Transverse colon (tissue), 4 donors: ENCODE measurements at regions not wholly inside any gene's neighbourhood (a gene's known extent, or its start where the extent isn't known, plus 50 kb on each side); places are given as distances from the start of the nearest gene placed in this dataset.

Source experiments
- DNase-seq: peaks from one replicate; pipeline ENCODE4 v3.0.0-alpha.2; 2019
- H3K27ac ChIP-seq, 4 donors: fragments of 200-600 bp; sonication (generic); 2 replicates each; pipeline ENCODE4 v1.5.1; 2016 to 2018; ENCODE audit warnings: inconsistent platforms in 4 of 4
- H3K27me3 ChIP-seq: fragments of 200-600 bp; sonication (generic); 2 replicates; pipeline ENCODE4 v1.5.1; 2017; ENCODE audit warnings: inconsistent platforms
- H3K36me3 ChIP-seq, 4 donors: fragments of 200-600 bp; sonication (generic); 2 replicates each; pipeline ENCODE4 v1.5.1; 2017 to 2019; ENCODE audit warnings: inconsistent platforms in 4 of 4
- H3K4me1 ChIP-seq, 4 donors: fragments of 200-600 bp; sonication (generic); 2 replicates each; pipeline ENCODE4 v1.5.1; 2017 to 2020; ENCODE audit warnings: inconsistent platforms in 4 of 4
- H3K4me3 ChIP-seq, 4 donors: fragments of 200-600 bp; sonication (generic); 1 replicate in 1 of 4; 2 replicates in 3 of 4; pipeline versions ENCODE4 v1.5.1 to v1.6.1; 2017 to 2019; ENCODE audit warnings: inconsistent platforms in 4 of 4
- H3K9me3 ChIP-seq, 2 donors: fragments of 200-600 bp; sonication (generic); 2 replicates each; pipeline ENCODE4 v1.5.1; 2017 to 2019; ENCODE audit warnings: inconsistent platforms in 2 of 2
- EP300 ChIP-seq: sonication (generic); formaldehyde crosslinking; IDR thresholded peaks from one replicate; pipeline ENCODE4 v1.6.1; 2017; ENCODE audit warnings: antibody characterized with exemption, low read depth
- POLR2A ChIP-seq: fragments of 450-650 bp; IDR thresholded peaks from one replicate; pipeline ENCODE4 v1.6.1; 2016; ENCODE audit warnings: antibody characterized with exemption, mild to moderate bottlenecking, moderate library complexity
- POLR2AphosphoS5 ChIP-seq, 3 donors: sonication (generic); formaldehyde crosslinking; IDR thresholded peaks; one replicate each; pipeline ENCODE4 v1.6.1; 2016; ENCODE audit warnings: antibody characterized with exemption in 3 of 3
- WGBS, 2 donors: methylation state at CpG; one replicate each; pipeline ENCODE4 v1.1.5; 2018; ENCODE audit warnings: low coverage in 1 of 2; 5-methylcytosine and 5-hydroxymethylcytosine counted together
- in situ Hi-C, 4 donors: fragments of 200-750 bp; cut with MboI; loops; one replicate each; pipeline versions ENCODE4 v1.15.0 to v1.15.1; 2017; ENCODE audit warnings: low sequenced_read_pairs in 3 of 4, low pct_ligation_motif_present in 1 of 4, low pct_unique_long_range_greater_than_20kb in 1 of 4
- intact Hi-C: fragments of 100-400 bp; cut with DNase I; formaldehyde crosslinking; loops from one replicate; pipeline ENCODE4 v1.15.1; 2023; ENCODE audit warnings: low total_unique reads
- TF ChIP-seq, protein P1 (sequence below), 5 experiments: fragments of 200-600 bp in 3 of 5; fragments of 450-650 bp in 2 of 5; sonication (generic) in 3 of 5; IDR thresholded peaks; 1 replicate in 2 of 5; 2 replicates in 3 of 5; pipeline ENCODE4 v1.5.1; 2016 to 2017; ENCODE audit warnings: antibody characterized with exemption in 5 of 5, inconsistent platforms in 3 of 5, mild to moderate bottlenecking in 2 of 5, moderate library complexity in 1 of 5

- in situ Hi-C loops, result loop anchor here in 3 of 4 donors (10.0 to 25.0 kb wide), 2 partner anchors 805 to 808 kb away; no protein-coding TSS in a partner anchor
Measured at GRCh38 chr4:104869831-104870230, 276.8 kb upstream of the TET2 start.

DNA sequence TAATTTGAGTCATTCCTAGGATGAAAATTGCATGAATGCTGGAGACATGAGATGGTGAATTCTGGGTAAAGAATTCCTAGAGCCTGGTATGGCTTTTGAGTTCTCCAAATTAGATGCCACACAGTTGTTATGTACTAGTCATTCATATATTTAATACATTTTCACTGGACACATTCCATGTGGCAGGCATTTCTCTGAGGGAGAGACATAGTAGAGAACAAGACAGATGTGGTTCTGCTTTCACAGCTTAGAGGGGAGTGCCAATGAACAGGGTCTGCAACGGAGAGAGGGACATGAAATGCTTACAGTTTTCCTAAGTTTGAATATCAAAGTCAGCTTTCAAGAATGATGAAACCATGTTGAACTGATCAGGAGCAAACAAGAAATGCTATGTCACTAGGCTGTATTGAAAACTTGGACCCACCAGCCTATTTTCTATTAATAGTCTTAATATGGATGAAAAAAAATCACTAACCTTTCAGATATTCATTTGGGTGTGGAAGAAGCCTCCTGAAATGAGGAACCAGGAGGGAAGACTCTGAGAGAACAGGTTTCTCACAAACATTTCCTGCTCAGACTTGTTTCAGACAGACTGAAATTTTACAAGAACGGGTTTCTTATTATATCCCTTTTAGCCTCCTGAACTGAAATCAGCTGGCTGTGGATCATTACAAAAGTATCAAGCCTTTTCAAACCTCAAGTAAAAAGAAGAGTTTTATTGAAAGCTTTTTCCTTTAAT is 276.0 kb upstream of the TET2 start:
- TF ChIP-seq EP300 (no peak), POLR2AphosphoS5 (IDR thresholded peaks at IDR 0.05) (no peak), POLR2A (no peak)
- TF ChIP-seq, protein P1, sequence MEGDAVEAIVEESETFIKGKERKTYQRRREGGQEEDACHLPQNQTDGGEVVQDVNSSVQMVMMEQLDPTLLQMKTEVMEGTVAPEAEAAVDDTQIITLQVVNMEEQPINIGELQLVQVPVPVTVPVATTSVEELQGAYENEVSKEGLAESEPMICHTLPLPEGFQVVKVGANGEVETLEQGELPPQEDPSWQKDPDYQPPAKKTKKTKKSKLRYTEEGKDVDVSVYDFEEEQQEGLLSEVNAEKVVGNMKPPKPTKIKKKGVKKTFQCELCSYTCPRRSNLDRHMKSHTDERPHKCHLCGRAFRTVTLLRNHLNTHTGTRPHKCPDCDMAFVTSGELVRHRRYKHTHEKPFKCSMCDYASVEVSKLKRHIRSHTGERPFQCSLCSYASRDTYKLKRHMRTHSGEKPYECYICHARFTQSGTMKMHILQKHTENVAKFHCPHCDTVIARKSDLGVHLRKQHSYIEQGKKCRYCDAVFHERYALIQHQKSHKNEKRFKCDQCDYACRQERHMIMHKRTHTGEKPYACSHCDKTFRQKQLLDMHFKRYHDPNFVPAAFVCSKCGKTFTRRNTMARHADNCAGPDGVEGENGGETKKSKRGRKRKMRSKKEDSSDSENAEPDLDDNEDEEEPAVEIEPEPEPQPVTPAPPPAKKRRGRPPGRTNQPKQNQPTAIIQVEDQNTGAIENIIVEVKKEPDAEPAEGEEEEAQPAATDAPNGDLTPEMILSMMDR (IDR thresholded peaks at IDR 0.05), result no peak
- no peak overlapping the region for H3K4me3 ChIP-seq
- H3K36me3 ChIP-seq, result no peaks in the 10 kb centered on the region
- DNase-seq, result no peak
- in situ Hi-C loops (loop anchor here in 2 of 4 donors (25.0 kb wide), 1 partner anchor 808 kb away; no protein-coding TSS in a partner anchor), intact Hi-C loops (no loop called here)
- H3K27me3 ChIP-seq, result no peaks in the 10 kb centered on the region
- no peak overlapping the region for H3K27ac ChIP-seq
- no peaks in the 10 kb centered on the region for H3K4me1 ChIP-seq
- WGBS, 2 donors, result 51 to 58% methylated on average over 2 of the region's 2 CpGs
- H3K9me3 ChIP-seq, result no peaks in the 10 kb centered on the region

More at GRCh38 chr4:104869831-104870230, 276.8 kb upstream of the TET2 start:
- intact Hi-C loops, result no loop called here
- Histone ChIP-seq H3K9me3 (no peaks in the 10 kb centered on the region), H3K4me1 (no peaks in the 10 kb centered on the region), H3K4me3 (no peak overlapping the region), H3K36me3 (no peaks in the 10 kb centered on the region), H3K27me3 (no peaks in the 10 kb centered on the region), H3K27ac (no peak overlapping the region)
- WGBS, 2 donors, result 70 to 95% methylated on average over 1 of the region's 1 CpG
- no peak for DNase-seq
- TF ChIP-seq POLR2A (no peak), EP300 (no peak), POLR2AphosphoS5 (IDR thresholded peaks at IDR 0.05) (no peak)
- TF ChIP-seq, protein P1 (IDR thresholded peaks at IDR 0.05), result no peak

DNA sequence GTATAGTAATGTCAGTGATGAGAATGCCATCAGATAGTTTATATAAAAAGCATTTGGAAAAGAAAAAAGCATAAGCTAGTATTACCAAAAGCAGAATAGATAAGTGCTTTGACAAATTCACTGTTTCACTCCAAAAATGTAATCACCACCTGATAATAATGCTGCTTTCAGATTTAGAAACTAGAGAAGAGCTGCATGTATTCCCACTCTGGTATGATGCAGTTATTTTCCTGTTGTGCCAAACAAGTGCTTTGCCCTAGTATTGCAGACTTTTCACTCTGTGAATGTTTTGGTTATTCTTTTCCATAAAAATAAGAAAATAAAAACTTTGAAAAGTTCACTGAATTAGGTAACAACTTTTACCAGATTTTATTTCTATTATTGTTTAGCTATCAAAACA is 267.7 kb upstream of the TET2 start:
- Histone ChIP-seq H3K4me1 (no peaks in the 10 kb centered on the region), H3K27me3 (no peaks in the 10 kb centered on the region), H3K27ac (no peak overlapping the region), H3K36me3 (no peaks in the 10 kb centered on the region), H3K9me3 (no peaks in the 10 kb centered on the region), H3K4me3 (no peak overlapping the region)
- intact Hi-C loops, result no loop called here
- in situ Hi-C loops, result no loop called here
- DNase-seq, result no peak
- TF ChIP-seq, protein P1 (IDR thresholded peaks at IDR 0.05), result no peak
- no peak for TF ChIP-seq POLR2A
- no peak for TF ChIP-seq EP300
- no peak for TF ChIP-seq POLR2AphosphoS5 (IDR thresholded peaks at IDR 0.05)

GRCh38 chr4:104879367-104879766 is 267.3 kb upstream of the TET2 start:
- H3K27me3 ChIP-seq, result no peaks in the 10 kb centered on the region
- no peak for TF ChIP-seq POLR2AphosphoS5 (IDR thresholded peaks at IDR 0.05)
- TF ChIP-seq POLR2A, result no peak
- TF ChIP-seq, protein P1 (IDR thresholded peaks at IDR 0.05), result no peak
- TF ChIP-seq EP300, result no peak
- no peaks in the 10 kb centered on the region for H3K4me1 ChIP-seq
- H3K9me3 ChIP-seq, result no peaks in the 10 kb centered on the region
- 45 to 55% methylated on average over 4 of the region's 4 CpGs for WGBS, 2 donors
- H3K36me3 ChIP-seq, result no peaks in the 10 kb centered on the region
- in situ Hi-C loops, result no loop called here
- DNase-seq, result no peak
- intact Hi-C loops, result no loop called here
- H3K27ac ChIP-seq, result no peak overlapping the region
- H3K4me3 ChIP-seq, result no peak overlapping the region
